DMS153 treated with DMSO at 0.1 percent for 48 hours (cell line): ENCODE measurements at regions not wholly inside any gene's neighbourhood (a gene's known extent, or its start where the extent isn't known, plus 50 kb on each side); places are given as distances from the start of the nearest gene placed in this dataset.
"Not testable (repeated sequence)": the region's sequence is repeated elsewhere in the genome, so short reads cannot be mapped to it uniquely, and the experiment has no call there.

Source experiments
- DNase-seq: peaks from one replicate; lab custom pipeline; 2025; ENCODE audit not compliant: unreplicated experiment; lab: John Stamatoyannopoulos, UW

DNA sequence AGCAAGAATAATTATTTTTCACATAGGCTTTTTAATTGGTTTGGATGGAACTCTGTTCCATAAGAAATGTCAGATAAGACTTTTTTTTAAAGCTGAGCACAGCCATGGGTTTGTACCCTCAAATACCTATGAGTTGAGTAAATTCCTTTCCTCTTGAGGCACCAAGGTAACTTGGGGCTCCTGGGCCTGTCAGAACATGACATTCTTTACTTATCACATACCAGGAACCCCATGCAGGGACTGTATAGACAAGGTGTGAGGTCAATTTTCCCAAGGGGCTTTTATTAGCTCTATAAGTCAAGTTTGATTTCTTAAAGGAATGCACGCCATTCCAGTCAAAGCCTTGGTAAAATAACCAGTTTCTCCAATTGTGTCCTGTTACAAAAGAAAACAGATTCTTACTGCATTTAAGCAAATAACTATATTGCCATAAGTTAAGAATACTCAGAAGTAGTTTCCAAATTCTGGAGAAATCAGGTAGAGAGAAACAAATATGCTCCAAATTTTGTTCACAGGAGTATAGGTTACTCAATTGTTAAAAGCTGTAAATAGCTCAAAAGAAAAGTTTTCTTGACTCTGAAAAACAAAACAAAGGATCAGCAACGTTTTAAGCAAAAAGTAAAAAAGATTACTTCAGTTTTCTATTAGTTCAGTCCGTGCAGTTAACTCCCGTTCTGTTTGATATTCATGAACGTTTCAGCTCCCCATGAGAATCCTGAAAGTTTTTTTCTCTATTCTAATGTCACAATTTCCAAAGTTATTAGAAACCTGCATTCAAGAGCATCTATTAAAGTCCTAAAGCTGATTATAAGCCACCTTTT lies 167.5 kb upstream of the NAMPT start:
- no peak for DNase-seq

DNA sequence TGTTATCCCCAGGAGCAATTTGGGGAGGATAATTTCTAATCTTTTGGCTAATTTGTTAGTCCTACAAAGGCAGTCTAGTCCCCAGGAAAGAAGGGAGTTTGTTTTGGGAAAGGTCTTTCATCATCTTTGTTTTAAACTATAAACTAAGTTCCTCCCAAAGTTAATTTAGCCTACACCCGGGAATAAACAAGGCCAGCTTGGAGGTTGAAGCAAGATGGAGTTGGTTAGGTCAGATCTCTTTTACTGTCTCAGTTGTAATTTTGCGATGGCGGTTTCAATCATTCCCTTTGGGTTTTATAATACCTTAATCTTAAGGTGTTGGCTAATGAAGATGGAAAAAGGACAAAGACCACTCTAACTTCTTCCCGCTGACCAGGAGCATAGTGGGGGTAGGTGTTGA lies 166.4 kb upstream of the NAMPT start:
- no peak for DNase-seq

- no peak for DNase-seq
Observed at GRCh38 chr7:106450716-106451115, 165.9 kb upstream of the NAMPT start.

DNA sequence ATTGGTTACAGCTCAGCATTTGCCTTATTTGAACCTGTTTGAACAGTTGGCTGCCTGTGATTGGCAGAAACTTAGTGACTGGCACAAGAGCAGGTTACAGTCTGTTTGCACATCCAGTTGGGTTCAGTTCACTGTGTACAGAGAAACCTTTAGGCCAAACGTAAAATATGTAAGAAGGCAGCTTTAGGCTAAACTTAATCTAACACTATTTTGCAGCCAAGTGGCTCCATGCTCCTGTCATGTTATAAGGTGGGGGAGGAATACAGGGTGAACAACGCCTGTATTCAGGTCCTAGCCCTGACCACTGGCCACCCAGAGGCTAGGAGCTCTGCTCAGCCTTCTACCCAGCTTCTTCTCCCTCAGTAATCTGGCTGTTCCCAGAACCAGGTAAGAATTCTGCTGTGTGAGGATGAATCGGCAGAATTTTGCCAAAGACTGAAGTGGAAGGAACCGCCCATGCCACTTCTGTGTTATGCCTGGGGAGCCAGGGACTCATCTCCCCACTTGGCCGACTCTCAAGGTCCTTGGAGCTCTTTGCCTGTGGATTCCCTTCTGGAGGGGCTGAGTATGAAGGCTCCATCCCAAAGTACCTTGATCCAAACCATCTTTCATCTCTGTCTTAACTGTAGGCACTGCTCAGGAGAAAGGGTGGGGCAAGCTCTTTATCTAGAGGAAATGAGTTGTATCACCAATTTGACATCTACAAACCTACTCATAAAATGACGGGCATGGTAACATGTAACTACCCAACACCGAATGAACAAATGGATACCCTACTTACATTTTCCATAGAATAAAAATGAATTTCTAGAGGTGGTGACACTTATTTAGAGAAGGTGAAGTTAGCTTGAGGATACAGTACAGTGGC lies 164.4 kb upstream of the NAMPT start:
- DNase-seq: no peak

GRCh38 chr7:106448346-106448991 lies 163.7 kb upstream of the NAMPT start:
- DNase-seq: no peak

- DNase-seq: no peak
Observed at GRCh38 chr7:106447318-106447847, 162.6 kb upstream of the NAMPT start.

DNA sequence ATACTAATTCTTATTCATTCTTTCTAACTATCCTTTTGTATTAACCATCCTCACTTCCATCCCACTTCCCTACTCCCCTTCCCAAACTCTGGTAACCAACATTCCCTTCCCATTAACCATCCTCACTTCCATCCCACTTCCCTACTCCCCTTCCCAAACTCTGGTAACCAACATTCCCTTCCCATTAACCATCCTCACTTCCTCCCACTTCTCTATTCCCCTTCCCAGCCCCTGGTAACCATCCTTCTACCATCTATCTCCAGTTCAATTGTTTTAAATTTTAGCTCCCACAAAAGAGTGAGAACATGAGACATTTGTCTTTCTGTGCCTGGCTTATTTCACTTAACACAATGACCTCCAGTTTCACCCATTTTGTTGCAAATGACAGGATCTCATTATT lies 160.6 kb upstream of the NAMPT start:
- not testable (repeated sequence) for DNase-seq

DNA sequence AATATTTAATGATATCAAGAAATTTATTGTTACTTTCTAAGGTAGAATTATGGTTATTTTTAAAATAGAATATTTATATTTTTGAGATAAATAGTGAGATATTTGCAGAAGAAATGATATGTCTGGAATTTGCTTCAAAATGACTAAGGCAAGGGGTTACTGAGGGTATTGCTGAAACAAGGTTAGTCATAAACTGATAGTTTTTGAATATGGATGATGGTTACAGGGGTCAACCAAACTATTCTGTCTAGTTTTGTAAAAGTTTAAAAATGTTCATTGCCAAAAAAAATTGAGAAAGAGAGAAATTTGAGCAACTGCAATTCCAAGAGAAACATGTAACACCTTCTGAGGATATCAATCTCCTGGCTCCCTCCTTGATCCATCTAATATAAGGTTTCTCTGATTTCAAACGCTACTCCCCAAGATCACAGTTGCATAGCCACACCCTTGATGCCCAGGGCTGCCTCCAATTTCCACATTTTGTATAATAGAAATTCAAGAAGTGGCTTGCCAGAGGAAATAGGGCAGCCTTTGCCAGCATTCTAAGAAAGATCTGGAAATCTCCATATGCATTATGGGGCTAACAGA lies 159.4 kb upstream of the NAMPT start:
- DNase-seq: no peak

DNA sequence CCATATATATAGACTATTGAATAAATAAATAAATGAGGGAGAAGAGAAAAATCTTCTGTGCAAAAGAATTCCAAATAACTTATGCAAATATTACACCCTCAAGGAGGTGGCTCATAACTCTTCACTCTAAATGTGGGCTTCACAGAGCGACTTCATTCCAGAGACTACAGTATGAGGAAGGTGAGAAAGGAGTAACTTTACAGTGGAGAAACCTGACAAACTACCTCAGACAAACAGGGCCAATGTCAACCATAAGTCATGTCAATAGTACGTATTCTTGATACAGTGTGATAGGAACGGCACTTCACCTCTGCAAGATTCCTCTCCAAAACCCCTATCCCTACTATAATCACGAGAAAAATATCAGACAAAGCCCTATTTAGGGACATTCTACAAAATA lies 158.4 kb upstream of the NAMPT start:
- DNase-seq: no peak

DNA sequence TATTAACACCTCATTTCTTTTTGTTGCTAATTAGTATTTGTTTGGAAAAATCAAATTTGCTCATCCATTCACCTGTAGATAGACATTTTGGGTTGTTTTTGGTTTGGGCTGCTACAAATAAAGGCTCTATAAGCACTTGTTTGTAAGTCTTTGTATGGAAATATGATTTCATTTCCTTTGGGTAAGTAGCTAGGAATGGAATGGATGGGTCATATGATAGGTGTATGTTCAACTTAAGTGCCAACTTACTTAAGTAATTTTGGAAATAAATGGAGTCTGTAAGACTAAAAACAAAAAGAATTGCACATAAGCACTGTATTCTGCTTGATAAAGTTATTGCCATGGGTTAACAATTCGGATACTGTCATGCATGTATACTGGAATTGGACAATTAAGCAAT lies 157.7 kb upstream of the NAMPT start:
- no peak for DNase-seq

DNA sequence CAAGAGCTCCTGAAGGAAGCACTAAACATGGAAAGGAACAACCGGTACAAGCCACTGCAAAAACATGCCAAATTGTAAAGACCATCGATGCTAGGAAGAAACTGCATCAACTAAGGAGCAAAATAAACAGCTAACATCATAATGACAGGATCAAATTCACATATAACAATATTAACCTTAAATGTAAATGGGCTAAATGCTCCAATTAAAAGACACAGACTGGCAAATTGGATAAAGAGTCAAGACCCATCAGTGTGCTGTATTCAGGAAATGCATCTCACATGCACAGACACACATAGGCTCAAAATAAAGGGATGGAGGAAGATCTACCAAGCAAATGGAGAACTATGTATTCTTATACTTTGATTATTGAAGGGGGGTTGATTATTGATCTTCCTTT lies 156.6 kb upstream of the NAMPT start:
- DNase-seq: not testable (repeated sequence)

- DNase-seq: not testable (repeated sequence)
Observed at GRCh38 chr7:106436933-106437332, 152.2 kb upstream of the NAMPT start.

DNA sequence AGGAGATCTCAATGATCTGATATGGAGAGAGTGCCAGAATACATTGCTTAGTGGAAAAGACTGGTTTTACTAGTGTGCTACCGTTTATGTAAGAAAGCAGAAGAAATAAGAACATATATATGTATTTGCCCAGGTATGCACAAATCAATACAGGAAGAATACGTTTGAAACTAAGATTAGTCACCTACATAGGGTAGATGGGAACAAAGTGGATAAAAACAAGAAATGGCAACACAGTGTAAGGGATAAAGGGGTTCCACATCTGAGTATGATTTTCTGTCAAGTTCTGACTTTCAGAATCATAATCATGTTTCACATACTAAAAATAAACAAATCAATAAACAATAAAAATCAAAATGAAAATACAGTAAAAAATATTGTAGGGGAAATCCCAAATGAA lies 148.6 kb upstream of the NAMPT start:
- DNase-seq: no peak

DNA sequence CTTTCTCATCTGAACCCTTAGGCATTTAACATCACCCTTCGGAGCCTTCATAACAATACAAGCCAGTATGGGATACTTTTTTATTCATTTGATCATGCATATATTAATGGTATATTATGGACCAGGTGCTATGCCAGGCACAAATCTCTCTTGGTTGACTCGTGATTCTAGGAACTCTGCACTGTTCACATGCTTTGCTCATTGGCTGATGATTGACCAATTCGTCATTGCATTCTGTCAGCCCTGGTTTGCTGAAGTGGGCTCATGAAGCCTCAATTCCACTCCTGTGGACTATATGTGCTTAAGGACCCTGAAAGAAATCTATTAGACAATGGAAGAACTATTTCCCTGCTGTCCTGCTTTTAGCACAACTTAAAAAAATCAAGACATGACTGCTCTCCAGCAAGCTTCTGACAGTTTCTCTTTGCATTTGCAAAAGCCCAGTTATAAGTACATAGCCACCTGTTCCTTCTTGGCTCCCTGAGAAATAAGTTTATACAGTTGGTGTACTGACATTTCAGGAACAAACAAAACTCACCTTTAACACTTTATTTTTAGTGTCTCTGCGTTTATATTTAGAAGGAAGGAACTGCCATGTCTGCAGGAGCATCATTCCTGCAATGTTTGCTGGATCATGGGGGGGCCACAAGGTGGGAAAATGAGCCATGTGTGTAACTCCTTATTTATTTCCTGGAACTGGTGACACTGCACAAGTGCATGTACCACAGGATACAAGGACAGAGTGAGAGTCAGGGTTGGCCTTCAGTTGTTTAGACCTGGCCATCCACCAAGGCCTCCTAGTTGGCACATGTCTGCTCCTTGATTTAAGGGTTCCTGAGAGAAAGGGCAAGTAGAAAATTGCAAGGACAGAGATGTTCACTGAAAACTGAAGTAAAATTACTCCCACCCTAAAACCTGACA lies 146.0 kb upstream of the NAMPT start:
- no peak for DNase-seq

GRCh38 chr7:106430103-106430502 lies 145.3 kb upstream of the NAMPT start:
- DNase-seq: no peak

DNA sequence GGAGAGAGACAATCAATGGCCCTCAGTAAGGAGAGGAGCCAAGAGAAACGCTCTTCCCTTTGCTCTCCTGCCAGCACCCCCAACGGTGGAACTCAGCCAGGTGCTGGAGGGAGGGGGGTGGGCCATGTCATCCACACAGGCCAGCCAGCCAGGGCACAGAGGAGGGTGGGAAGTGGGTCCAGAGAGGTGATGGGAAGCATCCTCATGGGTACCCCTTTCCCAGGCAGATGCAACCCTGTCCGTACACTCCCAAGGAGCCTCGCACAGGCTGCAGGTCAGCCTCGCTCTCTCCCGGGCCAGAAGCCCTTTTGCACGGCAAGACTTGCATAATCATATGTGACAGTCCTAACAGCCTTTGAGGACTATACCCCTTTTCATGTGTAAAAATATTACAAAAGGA lies 142.0 kb upstream of the NAMPT start:
- no peak for DNase-seq

GRCh38 chr7:106425017-106425719 lies 140.4 kb upstream of the NAMPT start:
- DNase-seq: peak; percentile 34

GRCh38 chr7:106424476-106425016 lies 139.8 kb upstream of the NAMPT start:
- DNase-seq: no peak

DNA sequence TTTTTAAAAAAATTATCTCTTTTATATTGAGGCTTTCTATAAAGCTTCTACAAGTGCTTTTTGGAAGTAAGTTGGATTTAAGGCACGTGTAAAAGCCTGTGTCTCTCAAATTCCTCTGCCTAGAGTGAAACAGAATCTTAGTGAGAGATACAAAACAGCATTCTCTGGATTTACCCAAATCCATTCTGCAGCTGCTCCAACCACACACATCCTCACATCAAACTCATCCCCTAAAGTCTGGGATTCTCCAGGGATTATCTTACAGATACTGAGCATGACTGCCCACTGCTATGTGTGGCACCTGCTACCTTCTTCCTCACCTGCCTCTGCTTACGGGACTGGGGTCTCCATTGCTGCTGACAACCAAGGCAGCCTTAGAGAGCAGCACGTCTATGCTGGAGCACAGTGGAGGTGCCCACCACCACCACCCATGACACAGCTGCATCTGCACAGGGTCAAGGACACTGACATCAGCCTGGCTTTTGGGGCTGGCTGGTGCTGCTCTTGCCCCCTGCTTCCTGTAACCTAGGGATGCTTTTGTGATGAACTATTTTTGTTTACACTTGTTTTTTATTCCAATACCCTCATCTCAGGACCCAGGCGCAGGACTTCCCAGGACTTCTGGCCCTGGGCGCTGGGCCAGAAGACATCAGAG lies 139.2 kb upstream of the NAMPT start:
- no peak for DNase-seq
